WTC11 (cell line): ENCODE measurements at regions not wholly inside any gene's neighbourhood (a gene's known extent, or its start where the extent isn't known, plus 50 kb on each side); places are given as distances from the start of the nearest gene placed in this dataset.

Source experiments
- ATAC-seq: fragments of 200-7000 bp; cut with Tn5 transposase; 2 replicates; pipeline ENCODE4 v1.10.0; 2021; ENCODE audit warnings: mild to moderate bottlenecking, moderate library complexity
- CTCF ChIA-PET: fragments of 300-600 bp; sonication (Branson Sonifier 250); formaldehyde crosslinking; loops from one replicate; lab custom pipeline; 2021; ENCODE audit warnings: antibody characterized with exemption; lab: Charles Lee
- POLR2A ChIA-PET: fragments of 350-600 bp; sonication (Branson Sonifier 250); formaldehyde crosslinking; loops from one replicate; lab custom pipeline; 2021; ENCODE audit warnings: antibody characterized with exemption; lab: Charles Lee
- DNase-seq: peaks from one replicate; pipeline ENCODE4 v3.0.0; 2021; ENCODE audit warnings: low spot score
- H3K27ac Mint-ChIP-seq: 2 replicates; pipeline ENCODE4 v1.8.0; 2021; ENCODE audit warnings: mixed read lengths
- H3K27me3 Mint-ChIP-seq: 2 replicates; pipeline ENCODE4 v1.8.0; 2021; ENCODE audit warnings: low read depth, mild to moderate bottlenecking, moderate library complexity, mixed read lengths
- H3K36me3 Mint-ChIP-seq: 2 replicates; pipeline ENCODE4 v1.8.0; 2021; ENCODE audit warnings: mixed read lengths
- H3K4me1 Mint-ChIP-seq: 2 replicates; pipeline ENCODE4 v1.8.0; 2022; ENCODE audit warnings: mixed read lengths
- H3K4me3 Mint-ChIP-seq: 2 replicates; pipeline ENCODE4 v1.8.0; 2021; ENCODE audit warnings: mild to moderate bottlenecking, moderate library complexity, mixed read lengths
- H3K9me3 Mint-ChIP-seq: 2 replicates; pipeline ENCODE4 v1.8.0; 2021; ENCODE audit warnings: mixed read lengths
- CBFB ChIP-seq: sonication (generic); formaldehyde crosslinking; IDR thresholded peaks from 2 replicates; pipeline ENCODE4 v1.8.1; 2022; ENCODE audit warnings: mild to moderate bottlenecking, low read depth, missing genetic modification reagents
- FOXJ3 ChIP-seq: sonication (generic); formaldehyde crosslinking; IDR thresholded peaks from 2 replicates; pipeline ENCODE4 v1.9.0; 2021; ENCODE audit warnings: missing genetic modification reagents, mild to moderate bottlenecking, borderline replicate concordance
- JAZF1 ChIP-seq: fragments of 250-450 bp; sonication (Bioruptor Pico); IDR thresholded peaks from 2 replicates; pipeline ENCODE4 v1.9.0; 2021; ENCODE audit warnings: moderate library complexity, mild to moderate bottlenecking, inconsistent platforms
- NR3C1 ChIP-seq: sonication (generic); formaldehyde crosslinking; conservative IDR thresholded peaks from 2 replicates; pipeline ENCODE4 v1.8.1; 2023; ENCODE audit warnings: low read depth, mild to moderate bottlenecking, missing genetic modification reagents
- RORB ChIP-seq: fragments of 250-450 bp; sonication (Bioruptor Pico); IDR thresholded peaks from 2 replicates; pipeline ENCODE4 v1.9.0; 2021; ENCODE audit warnings: mild to moderate bottlenecking
- TCF7 ChIP-seq: sonication (generic); formaldehyde crosslinking; IDR thresholded peaks from 2 replicates; pipeline ENCODE4 v1.8.0; 2022; ENCODE audit warnings: mild to moderate bottlenecking, low read depth, missing genetic modification reagents, moderate library complexity
- TEAD1 ChIP-seq: sonication (generic); formaldehyde crosslinking; IDR thresholded peaks from 2 replicates; pipeline ENCODE4 v1.8.0; 2022; ENCODE audit warnings: mild to moderate bottlenecking, missing genetic modification reagents
- TEAD4 ChIP-seq: sonication (generic); formaldehyde crosslinking; IDR thresholded peaks from 2 replicates; pipeline ENCODE4 v1.8.0; 2022; ENCODE audit warnings: mild to moderate bottlenecking, missing genetic modification reagents
- ZNF138 ChIP-seq: sonication (generic); formaldehyde crosslinking; conservative IDR thresholded peaks from 2 replicates; pipeline ENCODE4 v1.8.1; 2022; ENCODE audit warnings: mild to moderate bottlenecking, moderate library complexity, missing genetic modification reagents
- ZNF219 ChIP-seq: sonication (generic); formaldehyde crosslinking; IDR thresholded peaks from 2 replicates; pipeline ENCODE4 v1.8.0; 2023; ENCODE audit warnings: missing genetic modification reagents, mild to moderate bottlenecking, borderline replicate concordance
- ZNF263 ChIP-seq: sonication (generic); formaldehyde crosslinking; IDR thresholded peaks from 2 replicates; pipeline ENCODE4 v1.8.1; 2022; ENCODE audit warnings: low read depth, mild to moderate bottlenecking, moderate library complexity, missing genetic modification reagents
- ZNF423 ChIP-seq: fragments of 250-450 bp; sonication (Bioruptor Pico); IDR thresholded peaks from 2 replicates; pipeline ENCODE4 v2.1.2; 2022; ENCODE audit warnings: mild to moderate bottlenecking, moderate library complexity
- ZNF532 ChIP-seq: fragments of 250-450 bp; sonication (Bioruptor Pico); IDR thresholded peaks from 2 replicates; pipeline ENCODE4 v1.9.0; 2021; ENCODE audit warnings: mild to moderate bottlenecking, borderline replicate concordance
- ZNF671 ChIP-seq: fragments of 250-450 bp; sonication (Bioruptor Pico); IDR thresholded peaks from 2 replicates; pipeline ENCODE4 v1.8.0; 2021; ENCODE audit warnings: mild to moderate bottlenecking
- TF ChIP-seq, protein P1 (sequence below): fragments of 250-450 bp; sonication (Bioruptor Pico); IDR thresholded peaks from 2 replicates; pipeline ENCODE4 v1.9.0; 2021; ENCODE audit warnings: moderate library complexity, mild to moderate bottlenecking, inconsistent platforms, borderline replicate concordance
- TF ChIP-seq, protein P2 (sequence below): sonication (generic); formaldehyde crosslinking; IDR thresholded peaks from 2 replicates; pipeline ENCODE4 v1.8.0; 2022; ENCODE audit warnings: missing genetic modification reagents

DNA sequence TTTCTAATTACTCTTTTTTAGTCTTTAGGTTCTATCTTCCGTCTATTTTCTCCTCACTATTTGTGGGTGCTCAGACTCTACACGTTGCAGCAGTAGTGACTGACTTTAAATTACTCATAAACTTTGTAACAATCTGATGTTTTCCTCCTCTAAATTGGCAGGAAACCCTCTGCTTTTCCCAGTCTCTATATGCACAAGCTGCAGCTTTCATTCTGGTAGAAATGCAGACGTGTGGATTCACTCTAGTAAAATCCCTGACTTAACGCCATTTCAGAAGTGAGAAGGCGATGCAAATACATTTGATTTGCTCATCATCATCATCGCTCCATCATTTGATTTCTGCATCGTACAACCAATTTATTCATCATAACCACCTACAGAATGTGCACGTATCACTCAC, 561.0 kb upstream of the ZFHX3 start (continued):
- no peak for TF ChIP-seq TEAD4 (CRISPR knock-in tag)
- TF ChIP-seq, protein P1, sequence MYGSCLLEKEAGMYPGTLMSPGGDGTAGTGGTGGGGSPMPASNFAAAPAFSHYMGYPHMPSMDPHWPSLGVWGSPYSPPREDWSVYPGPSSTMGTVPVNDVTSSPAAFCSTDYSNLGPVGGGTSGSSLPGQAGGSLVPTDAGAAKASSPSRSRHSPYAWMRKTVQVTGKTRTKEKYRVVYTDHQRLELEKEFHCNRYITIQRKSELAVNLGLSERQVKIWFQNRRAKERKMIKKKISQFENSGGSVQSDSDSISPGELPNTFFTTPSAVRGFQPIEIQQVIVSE (CRISPR knock-in tag) = no peak
- TF ChIP-seq ZNF138 (CRISPR knock-in tag) = no peak
- TF ChIP-seq ZNF423 (CRISPR knock-in tag) = no peak
- TF ChIP-seq FOXJ3 (CRISPR knock-in tag) = no peak
- TF ChIP-seq RORB (CRISPR knock-in tag) = no peak
- no peak for TF ChIP-seq CBFB (CRISPR knock-in tag)

GRCh38 chr16:73605309-73605708, 557.4 kb upstream of the ZFHX3 start:
- DNase-seq = no peak
- peaks cover 8% of the 10 kb centered on the region; the same call in 1 of the 2 replicates for H3K9me3 Mint-ChIP-seq
- ATAC-seq = peak; percentile 94
- H3K36me3 Mint-ChIP-seq = no peaks in the 10 kb centered on the region
- H3K4me1 Mint-ChIP-seq = peaks cover 27% of the 10 kb centered on the region
- no peaks in the 10 kb centered on the region for H3K27me3 Mint-ChIP-seq
- POLR2A ChIA-PET = interaction anchor here (0.6 kb wide), 1 partner anchor 9 kb away, joined by 4 read pairs; no protein-coding TSS in a partner anchor
- H3K4me3 Mint-ChIP-seq = no peak overlapping the region
- TF ChIP-seq TEAD1 (CRISPR knock-in tag) = peak; percentile 71; the same call in 1 of the 2 replicates
- peak; percentile 80; the same call in 1 of the 2 replicates for TF ChIP-seq TEAD4 (CRISPR knock-in tag)
- TF ChIP-seq TCF7 (CRISPR knock-in tag) = no peak
- H3K27ac Mint-ChIP-seq = peak overlapping the region; percentile 85
- CTCF ChIA-PET = interaction anchor here (0.5 to 1.2 kb wide), 5 partner anchors 8 to 352 kb away, joined by 3 to 4 read pairs (median 3); no protein-coding TSS in a partner anchor

DNA sequence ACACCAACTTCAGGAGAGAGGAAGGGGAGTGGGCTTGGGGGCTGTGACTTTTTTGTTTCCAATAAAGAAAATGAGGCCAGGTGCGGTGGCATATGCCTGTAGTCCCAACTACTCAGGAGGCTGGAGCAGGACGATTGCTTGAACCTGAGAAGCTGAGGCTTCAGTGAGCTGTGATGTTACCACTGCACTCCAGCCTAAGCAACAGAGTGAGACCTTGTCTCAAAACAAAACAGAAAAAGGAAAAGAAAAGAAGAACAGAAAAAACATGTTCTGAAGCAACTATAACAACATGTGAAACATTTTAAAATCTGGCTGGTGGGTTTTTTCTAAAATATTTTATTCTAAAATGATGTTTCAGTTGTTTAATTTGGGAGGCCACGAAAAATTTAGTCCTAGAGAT, 554.0 kb upstream of the ZFHX3 start:
- no peaks in the 10 kb centered on the region for H3K36me3 Mint-ChIP-seq
- ATAC-seq = no peak
- POLR2A ChIA-PET = no interaction called here
- CTCF ChIA-PET = no interaction called here
- H3K4me1 Mint-ChIP-seq = peaks cover 12% of the 10 kb centered on the region
- TF ChIP-seq NR3C1 (CRISPR knock-in tag) = no peak
- TF ChIP-seq, protein P2, sequence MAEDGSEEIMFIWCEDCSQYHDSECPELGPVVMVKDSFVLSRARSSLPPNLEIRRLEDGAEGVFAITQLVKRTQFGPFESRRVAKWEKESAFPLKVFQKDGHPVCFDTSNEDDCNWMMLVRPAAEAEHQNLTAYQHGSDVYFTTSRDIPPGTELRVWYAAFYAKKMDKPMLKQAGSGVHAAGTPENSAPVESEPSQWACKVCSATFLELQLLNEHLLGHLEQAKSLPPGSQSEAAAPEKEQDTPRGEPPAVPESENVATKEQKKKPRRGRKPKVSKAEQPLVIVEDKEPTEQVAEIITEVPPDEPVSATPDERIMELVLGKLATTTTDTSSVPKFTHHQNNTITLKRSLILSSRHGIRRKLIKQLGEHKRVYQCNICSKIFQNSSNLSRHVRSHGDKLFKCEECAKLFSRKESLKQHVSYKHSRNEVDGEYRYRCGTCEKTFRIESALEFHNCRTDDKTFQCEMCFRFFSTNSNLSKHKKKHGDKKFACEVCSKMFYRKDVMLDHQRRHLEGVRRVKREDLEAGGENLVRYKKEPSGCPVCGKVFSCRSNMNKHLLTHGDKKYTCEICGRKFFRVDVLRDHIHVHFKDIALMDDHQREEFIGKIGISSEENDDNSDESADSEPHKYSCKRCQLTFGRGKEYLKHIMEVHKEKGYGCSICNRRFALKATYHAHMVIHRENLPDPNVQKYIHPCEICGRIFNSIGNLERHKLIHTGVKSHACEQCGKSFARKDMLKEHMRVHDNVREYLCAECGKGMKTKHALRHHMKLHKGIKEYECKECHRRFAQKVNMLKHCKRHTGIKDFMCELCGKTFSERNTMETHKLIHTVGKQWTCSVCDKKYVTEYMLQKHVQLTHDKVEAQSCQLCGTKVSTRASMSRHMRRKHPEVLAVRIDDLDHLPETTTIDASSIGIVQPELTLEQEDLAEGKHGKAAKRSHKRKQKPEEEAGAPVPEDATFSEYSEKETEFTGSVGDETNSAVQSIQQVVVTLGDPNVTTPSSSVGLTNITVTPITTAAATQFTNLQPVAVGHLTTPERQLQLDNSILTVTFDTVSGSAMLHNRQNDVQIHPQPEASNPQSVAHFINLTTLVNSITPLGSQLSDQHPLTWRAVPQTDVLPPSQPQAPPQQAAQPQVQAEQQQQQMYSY (CRISPR knock-in tag) = no peak
- TF ChIP-seq TEAD1 (CRISPR knock-in tag) = no peak
- no peak for TF ChIP-seq ZNF671
- no peak for TF ChIP-seq ZNF263 (CRISPR knock-in tag)
- no peak for TF ChIP-seq ZNF532
- TF ChIP-seq RORB (CRISPR knock-in tag) = no peak
- TF ChIP-seq ZNF219 (CRISPR knock-in tag) = no peak
- no peak for TF ChIP-seq JAZF1 (CRISPR knock-in tag)
- no peak overlapping the region for H3K4me3 Mint-ChIP-seq
- no peak for DNase-seq
- H3K27ac Mint-ChIP-seq = no peak overlapping the region
- peaks cover 11% of the 10 kb centered on the region for H3K9me3 Mint-ChIP-seq
- H3K27me3 Mint-ChIP-seq = no peaks in the 10 kb centered on the region
